GM19467 (cell line): ENCODE measurements at regions not wholly inside any gene's neighbourhood (a gene's known extent, or its start where the extent isn't known, plus 50 kb on each side); places are given as distances from the start of the nearest gene placed in this dataset.

Source experiments
- ATAC-seq: cut with Tn5 transposase; IDR thresholded peaks from one replicate; pipeline ENCODE4 v1.9.1; 2021; ENCODE audit warnings: mild to moderate bottlenecking, moderate library complexity; ENCODE audit not compliant: unreplicated experiment

- ATAC-seq = no peak
Observed at GRCh38 chr5:158378931-158379330, 520.0 kb upstream of the CLINT1 start.

GRCh38 chr5:158376679-158377078 is 517.7 kb upstream of the CLINT1 start:
- no peak for ATAC-seq

- no peak for ATAC-seq
Observed at GRCh38 chr5:158375531-158375930, 516.6 kb upstream of the CLINT1 start.

GRCh38 chr5:158373608-158374395 is 514.9 kb upstream of the CLINT1 start:
- no peak for ATAC-seq

- ATAC-seq = no peak
Observed at GRCh38 chr5:158369241-158369640, 510.3 kb upstream of the CLINT1 start.

GRCh38 chr5:158368686-158369085 is 509.7 kb upstream of the CLINT1 start:
- no peak for ATAC-seq

GRCh38 chr5:158364367-158364766 is 505.4 kb upstream of the CLINT1 start:
- ATAC-seq = no peak

- no peak for ATAC-seq
Observed at GRCh38 chr5:158354958-158355357, 496.0 kb upstream of the CLINT1 start.

GRCh38 chr5:158351485-158352125 is 492.7 kb upstream of the CLINT1 start:
- no peak for ATAC-seq

GRCh38 chr5:158349987-158350386 is 491.0 kb upstream of the CLINT1 start:
- ATAC-seq = no peak

GRCh38 chr5:158344376-158344775 is 485.4 kb upstream of the CLINT1 start:
- ATAC-seq = no peak

- ATAC-seq = no peak
Observed at GRCh38 chr5:158340608-158341007, 481.7 kb upstream of the CLINT1 start.

GRCh38 chr5:158326256-158326655 is 467.3 kb upstream of the CLINT1 start:
- no peak for ATAC-seq

- no peak for ATAC-seq
Observed at GRCh38 chr5:158324236-158324635, 465.3 kb upstream of the CLINT1 start.

- ATAC-seq = no peak
Observed at GRCh38 chr5:158322620-158323019, 463.7 kb upstream of the CLINT1 start.

GRCh38 chr5:158320934-158321333 is 462.0 kb upstream of the CLINT1 start:
- no peak for ATAC-seq

- ATAC-seq = no peak
Observed at GRCh38 chr5:158320178-158320674, 461.3 kb upstream of the CLINT1 start.

GRCh38 chr5:158317507-158317906 is 458.6 kb upstream of the CLINT1 start:
- ATAC-seq = no peak

GRCh38 chr5:158313733-158314464 is 455.0 kb upstream of the CLINT1 start:
- ATAC-seq = no peak

- ATAC-seq = no peak
Observed at GRCh38 chr5:158313027-158313732, 454.2 kb upstream of the CLINT1 start.
